ACC112 (cell line): ENCODE measurements at regions not wholly inside any gene's neighbourhood (a gene's known extent, or its start where the extent isn't known, plus 50 kb on each side); places are given as distances from the start of the nearest gene placed in this dataset.

ENCODE experiments used
- H2AFZ ChIP-seq: fragments of 200-600 bp; sonication (generic); one replicate; pipeline ENCODE4 v1.6.0; 2017; ENCODE audit warnings: antibody characterized with exemption, low read length; ENCODE audit not compliant: unreplicated experiment
- H3K27ac ChIP-seq: fragments of 200-600 bp; sonication (generic); 2 replicates; pipeline ENCODE4 v1.5.1; 2014; ENCODE audit warnings: low read depth, mild to moderate bottlenecking, antibody characterized with exemption, low read length, moderate library complexity
- H3K27me3 ChIP-seq: fragments of 200-600 bp; sonication (generic); 2 replicates; pipeline ENCODE4 v1.6.1; 2014; ENCODE audit warnings: mild to moderate bottlenecking, antibody characterized with exemption, low read length, moderate library complexity, mixed read lengths; ENCODE audit not compliant: insufficient read depth
- H3K36me3 ChIP-seq: fragments of 200-600 bp; sonication (generic); 2 replicates; pipeline ENCODE4 v1.6.1; 2016; ENCODE audit warnings: mild to moderate bottlenecking, antibody characterized with exemption, low read length, moderate library complexity, mixed read lengths; ENCODE audit not compliant: insufficient read depth
- H3K4me1 ChIP-seq: fragments of 200-600 bp; sonication (generic); one replicate; pipeline ENCODE4 v1.6.1; 2016; ENCODE audit warnings: low read length, mixed read lengths; ENCODE audit not compliant: insufficient read depth, unreplicated experiment, control insufficient read depth
- H3K4me3 ChIP-seq: fragments of 200-600 bp; sonication (generic); 2 replicates; pipeline ENCODE4 v1.5.1; 2014; ENCODE audit warnings: mild to moderate bottlenecking, low read depth, low read length
- H3K79me2 ChIP-seq: fragments of 200-600 bp; sonication (generic); one replicate; pipeline ENCODE4 v1.6.0; 2016; ENCODE audit warnings: low read length; ENCODE audit not compliant: control insufficient read depth, unreplicated experiment, insufficient read depth

GRCh38 chr5:29930316-29930715, 1263.2 kb upstream of the CDH6 start:
- no peaks in the 10 kb centered on the region for H3K79me2 ChIP-seq
- H3K36me3 ChIP-seq: no peaks in the 10 kb centered on the region
- no peaks in the 10 kb centered on the region for H3K27me3 ChIP-seq
- no peaks in the 10 kb centered on the region for H3K4me1 ChIP-seq
- no peak overlapping the region for H2AFZ ChIP-seq
- no peak overlapping the region for H3K4me3 ChIP-seq
- H3K27ac ChIP-seq: no peak overlapping the region

DNA sequence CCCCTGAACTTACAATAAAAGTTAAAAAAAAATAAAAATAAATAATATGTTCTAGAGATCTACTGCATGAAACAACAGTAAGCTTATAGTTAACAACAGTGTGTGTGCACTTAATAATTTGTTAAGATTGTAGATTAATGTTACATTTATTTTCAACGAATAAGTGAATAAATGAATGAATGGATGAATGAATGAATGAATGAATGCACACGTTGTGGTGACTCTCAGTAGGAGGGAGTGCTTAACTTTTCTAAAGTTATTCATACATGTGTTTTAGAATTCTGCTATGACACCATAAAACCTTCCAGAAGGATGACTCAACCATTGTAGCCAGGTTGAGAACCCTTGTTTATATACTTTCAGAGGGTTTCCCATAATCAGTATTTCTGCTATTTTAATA, 1269.4 kb upstream of the CDH6 start:
- Histone ChIP-seq H3K4me1 (no peaks in the 10 kb centered on the region), H3K79me2 (no peaks in the 10 kb centered on the region), H3K27ac (no peak overlapping the region), H3K4me3 (no peak overlapping the region), H3K27me3 (no peaks in the 10 kb centered on the region), H3K36me3 (no peaks in the 10 kb centered on the region), H2AFZ (no peak overlapping the region)

DNA sequence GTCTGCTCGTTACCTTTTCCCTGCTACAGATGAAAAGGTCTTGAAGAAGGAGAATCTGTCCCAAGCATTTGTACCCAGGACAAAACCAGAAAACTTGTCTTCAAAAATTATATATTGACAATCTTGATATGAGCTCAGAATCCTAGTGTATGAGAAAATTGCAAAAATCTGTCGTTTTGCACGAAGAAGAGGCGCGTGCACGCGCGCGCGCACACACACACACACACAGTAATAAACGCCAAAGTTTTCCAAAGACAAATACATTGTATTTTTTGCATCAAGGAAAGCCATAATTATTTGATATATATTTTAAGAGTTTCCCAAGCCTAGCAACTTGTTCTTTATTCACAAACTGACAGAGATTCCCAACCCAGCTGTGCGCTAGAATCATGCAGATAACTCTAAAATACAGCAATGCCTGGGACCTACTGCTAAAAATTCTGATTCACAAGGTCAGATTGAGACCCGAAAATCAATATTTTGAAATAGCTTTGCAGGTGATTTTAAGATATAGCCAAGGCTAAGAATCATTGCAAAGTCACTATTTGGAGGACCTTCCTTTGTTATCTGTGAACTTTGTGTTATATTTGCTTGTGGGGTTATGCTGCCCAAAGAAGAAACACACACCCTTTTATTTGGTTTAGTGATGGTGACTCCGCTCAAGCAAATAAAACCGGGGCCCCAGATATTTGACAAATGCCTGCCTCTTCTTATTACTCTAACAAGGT, 1287.7 kb upstream of the CDH6 start:
- Histone ChIP-seq H3K79me2 (no peaks in the 10 kb centered on the region), H2AFZ (no peak overlapping the region), H3K36me3 (no peaks in the 10 kb centered on the region), H3K27me3 (no peaks in the 10 kb centered on the region), H3K27ac (no peak overlapping the region), H3K4me1 (no peaks in the 10 kb centered on the region), H3K4me3 (no peak overlapping the region)

GRCh38 chr5:29902859-29903258, 1290.6 kb upstream of the CDH6 start:
- Histone ChIP-seq H3K27ac (no peak overlapping the region), H3K27me3 (no peaks in the 10 kb centered on the region), H3K36me3 (no peaks in the 10 kb centered on the region), H3K4me3 (no peak overlapping the region), H3K79me2 (no peaks in the 10 kb centered on the region), H2AFZ (no peak overlapping the region), H3K4me1 (no peaks in the 10 kb centered on the region)

DNA sequence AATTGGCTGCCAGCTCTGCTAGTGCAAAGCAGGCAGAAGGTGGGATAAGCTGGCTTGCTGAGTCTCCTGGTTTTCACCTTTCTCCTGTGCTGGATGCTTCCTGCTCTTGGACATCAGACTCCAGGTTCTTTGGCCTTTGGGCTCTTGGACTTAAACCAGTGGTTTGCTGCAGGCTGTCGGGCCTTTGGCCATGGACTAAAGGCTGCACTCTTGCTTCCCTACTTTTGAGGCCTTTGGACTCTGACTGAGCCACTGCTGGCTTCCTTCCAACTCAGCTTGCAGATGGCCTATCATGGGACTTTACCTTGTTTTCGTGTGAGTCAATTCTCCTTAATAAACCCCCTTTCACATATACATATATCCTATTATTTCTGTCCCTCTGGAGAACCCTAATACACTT, 1293.9 kb upstream of the CDH6 start:
- no peak overlapping the region for H3K27ac ChIP-seq

DNA sequence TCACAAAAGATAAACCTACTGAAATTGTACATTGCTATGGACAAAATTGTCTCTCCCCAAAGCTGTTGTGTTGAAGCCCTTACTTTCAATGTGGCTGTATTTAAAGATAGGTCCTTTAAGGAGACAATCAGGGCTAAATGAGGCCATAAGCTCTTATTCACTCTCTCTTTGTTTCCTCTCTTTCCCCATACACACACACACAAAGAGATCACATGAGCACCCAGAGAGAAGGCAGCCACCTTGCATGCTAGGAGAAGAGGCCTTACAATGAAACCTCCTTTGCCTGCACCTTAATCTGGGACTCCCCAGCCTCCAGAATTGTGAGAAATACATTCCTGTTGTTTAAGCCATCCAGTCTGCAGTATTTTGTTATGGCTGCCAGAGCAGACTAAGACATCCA, 1295.6 kb upstream of the CDH6 start:
- H3K79me2 ChIP-seq: no peaks in the 10 kb centered on the region
- H2AFZ ChIP-seq: no peak overlapping the region
- H3K27me3 ChIP-seq: no peaks in the 10 kb centered on the region
- no peaks in the 10 kb centered on the region for H3K36me3 ChIP-seq
- H3K27ac ChIP-seq: no peak overlapping the region
- no peak overlapping the region for H3K4me3 ChIP-seq
- H3K4me1 ChIP-seq: no peaks in the 10 kb centered on the region

More for the DNA sequence above, 1293.9 kb upstream of the CDH6 start:
- Histone ChIP-seq H2AFZ (no peak overlapping the region), H3K36me3 (no peaks in the 10 kb centered on the region), H3K4me1 (no peaks in the 10 kb centered on the region), H3K79me2 (no peaks in the 10 kb centered on the region), H3K27me3 (no peaks in the 10 kb centered on the region), H3K4me3 (no peak overlapping the region)

DNA sequence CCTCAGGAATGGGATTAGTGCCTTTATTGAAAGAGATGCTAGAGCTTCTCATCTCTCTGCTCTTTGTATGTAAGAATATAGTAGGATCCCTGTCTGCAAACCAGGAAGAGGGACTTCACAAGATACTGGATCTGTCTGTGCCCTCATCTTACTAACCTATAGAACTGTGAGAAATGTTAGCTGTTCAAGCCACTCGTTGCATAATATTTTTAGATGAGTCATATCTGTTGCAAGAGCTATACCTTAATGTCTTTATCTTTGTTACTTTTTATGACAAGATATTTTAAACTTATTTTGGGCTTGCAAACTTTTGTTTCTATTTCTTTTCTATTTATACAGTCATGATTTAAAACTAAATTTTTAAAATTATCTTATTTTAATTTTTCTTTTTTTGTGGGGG, 1296.8 kb upstream of the CDH6 start:
- Histone ChIP-seq H3K4me3 (no peak overlapping the region), H3K79me2 (no peaks in the 10 kb centered on the region), H3K36me3 (no peaks in the 10 kb centered on the region), H3K4me1 (no peaks in the 10 kb centered on the region), H3K27me3 (no peaks in the 10 kb centered on the region), H3K27ac (no peak overlapping the region), H2AFZ (no peak overlapping the region)

GRCh38 chr5:29894668-29895067, 1298.8 kb upstream of the CDH6 start:
- no peaks in the 10 kb centered on the region for H3K79me2 ChIP-seq
- no peaks in the 10 kb centered on the region for H3K4me1 ChIP-seq

GRCh38 chr5:29889051-29889450, 1304.4 kb upstream of the CDH6 start:
- no peaks in the 10 kb centered on the region for H3K4me1 ChIP-seq
- no peaks in the 10 kb centered on the region for H3K79me2 ChIP-seq
- H3K4me3 ChIP-seq: no peak overlapping the region
- no peak overlapping the region for H3K27ac ChIP-seq
- H3K36me3 ChIP-seq: no peaks in the 10 kb centered on the region
- H3K27me3 ChIP-seq: no peaks in the 10 kb centered on the region
- H2AFZ ChIP-seq: no peak overlapping the region

More at GRCh38 chr5:29894668-29895067, 1298.8 kb upstream of the CDH6 start:
- Histone ChIP-seq H3K27ac (no peak overlapping the region), H2AFZ (no peak overlapping the region), H3K27me3 (no peaks in the 10 kb centered on the region), H3K4me3 (no peak overlapping the region), H3K36me3 (no peaks in the 10 kb centered on the region)

- Histone ChIP-seq H3K4me3 (no peak overlapping the region), H3K4me1 (no peaks in the 10 kb centered on the region), H3K79me2 (no peaks in the 10 kb centered on the region), H3K36me3 (no peaks in the 10 kb centered on the region), H2AFZ (no peak overlapping the region), H3K27ac (no peak overlapping the region), H3K27me3 (no peaks in the 10 kb centered on the region)
These were observed 1307.9 kb upstream of the CDH6 start for GRCh38 chr5:29885595-29885994.

DNA sequence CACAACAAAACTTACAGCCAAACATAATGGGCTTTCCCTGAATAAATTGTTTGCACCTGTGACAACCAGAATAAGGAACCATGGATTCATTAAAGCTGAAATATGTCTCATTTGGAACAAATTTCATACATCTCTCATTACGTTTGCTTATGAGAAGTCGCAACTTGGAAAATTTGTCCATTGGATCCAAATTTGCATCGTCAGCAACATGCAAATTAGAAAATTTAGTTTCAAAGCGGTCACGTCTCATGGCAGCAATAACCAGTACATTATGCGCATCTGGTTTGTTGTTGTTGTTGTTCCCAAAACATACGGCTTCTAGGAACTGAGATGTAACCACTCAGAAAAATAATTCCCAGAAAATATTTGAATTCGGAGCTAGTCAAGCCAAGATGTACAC, 1311.5 kb upstream of the CDH6 start:
- no peak overlapping the region for H2AFZ ChIP-seq
- H3K4me3 ChIP-seq: no peak overlapping the region
- no peaks in the 10 kb centered on the region for H3K79me2 ChIP-seq
- H3K36me3 ChIP-seq: no peaks in the 10 kb centered on the region
- H3K27ac ChIP-seq: no peak overlapping the region
- no peaks in the 10 kb centered on the region for H3K4me1 ChIP-seq
- H3K27me3 ChIP-seq: no peaks in the 10 kb centered on the region
